ENCODE measurements at regions not wholly inside any gene's neighbourhood (a gene's known extent, or its start where the extent isn't known, plus 50 kb on each side); places are given as distances from the start of the nearest gene placed in this dataset.

DNA sequence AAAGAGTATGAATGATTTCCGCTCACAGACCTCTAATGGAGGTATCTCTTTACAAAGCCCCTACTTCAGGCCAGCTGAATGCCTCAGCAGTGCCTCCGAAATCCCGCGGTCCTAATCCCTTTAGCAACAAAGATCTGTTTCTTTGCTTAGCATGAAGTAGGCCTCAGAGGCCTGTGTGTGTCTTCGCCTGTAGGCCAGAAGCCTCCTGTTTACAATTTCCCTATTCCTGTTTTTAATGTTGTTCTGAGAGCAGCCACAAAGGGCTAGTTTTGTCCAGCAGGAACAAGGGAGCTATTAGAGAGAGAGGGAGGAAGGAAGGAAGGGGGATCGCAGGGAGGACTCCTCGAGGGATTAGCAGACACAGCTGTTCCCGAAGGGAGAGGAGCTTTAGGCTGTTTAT is 166.4 kb upstream of the SPRY4 start:
- H3K36me3 ChIP-seq (replicated peaks; ENCODE audit: low read depth, low read length): no peaks in the 10 kb centered on the region
- TF ChIP-seq, protein P1, sequence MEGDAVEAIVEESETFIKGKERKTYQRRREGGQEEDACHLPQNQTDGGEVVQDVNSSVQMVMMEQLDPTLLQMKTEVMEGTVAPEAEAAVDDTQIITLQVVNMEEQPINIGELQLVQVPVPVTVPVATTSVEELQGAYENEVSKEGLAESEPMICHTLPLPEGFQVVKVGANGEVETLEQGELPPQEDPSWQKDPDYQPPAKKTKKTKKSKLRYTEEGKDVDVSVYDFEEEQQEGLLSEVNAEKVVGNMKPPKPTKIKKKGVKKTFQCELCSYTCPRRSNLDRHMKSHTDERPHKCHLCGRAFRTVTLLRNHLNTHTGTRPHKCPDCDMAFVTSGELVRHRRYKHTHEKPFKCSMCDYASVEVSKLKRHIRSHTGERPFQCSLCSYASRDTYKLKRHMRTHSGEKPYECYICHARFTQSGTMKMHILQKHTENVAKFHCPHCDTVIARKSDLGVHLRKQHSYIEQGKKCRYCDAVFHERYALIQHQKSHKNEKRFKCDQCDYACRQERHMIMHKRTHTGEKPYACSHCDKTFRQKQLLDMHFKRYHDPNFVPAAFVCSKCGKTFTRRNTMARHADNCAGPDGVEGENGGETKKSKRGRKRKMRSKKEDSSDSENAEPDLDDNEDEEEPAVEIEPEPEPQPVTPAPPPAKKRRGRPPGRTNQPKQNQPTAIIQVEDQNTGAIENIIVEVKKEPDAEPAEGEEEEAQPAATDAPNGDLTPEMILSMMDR (IDR thresholded peaks at IDR 0.05; ENCODE audit: low read depth, low read length): no peak
- no peak for TF ChIP-seq EZH2phosphoT487 (IDR thresholded peaks at IDR 0.05; ENCODE audit: low read depth)
- no peak overlapping the region for H3K4me2 ChIP-seq (ENCODE audit: low read length)
- H3K27me3 ChIP-seq (ENCODE audit: low read depth, low read length): no peaks in the 10 kb centered on the region
- H3K9me3 ChIP-seq (ENCODE audit: insufficient read depth, low read length): no peaks in the 10 kb centered on the region
- H3K79me2 ChIP-seq (ENCODE audit: low read length): no peaks in the 10 kb centered on the region
- no peak overlapping the region for H2AFZ ChIP-seq (ENCODE audit: low read depth, low read length)
- no peak overlapping the region for H3K9ac ChIP-seq (ENCODE audit: low read length)
- H4K20me1 ChIP-seq (ENCODE audit: insufficient read depth, low read length): no peaks in the 10 kb centered on the region
- peaks cover 5% of the 10 kb centered on the region for H3K4me1 ChIP-seq (ENCODE audit: low read length)
- H3K4me3 ChIP-seq (ENCODE audit: low read length): no peak overlapping the region
- no peak overlapping the region for H3K27ac ChIP-seq (ENCODE audit: low read length)

DNA sequence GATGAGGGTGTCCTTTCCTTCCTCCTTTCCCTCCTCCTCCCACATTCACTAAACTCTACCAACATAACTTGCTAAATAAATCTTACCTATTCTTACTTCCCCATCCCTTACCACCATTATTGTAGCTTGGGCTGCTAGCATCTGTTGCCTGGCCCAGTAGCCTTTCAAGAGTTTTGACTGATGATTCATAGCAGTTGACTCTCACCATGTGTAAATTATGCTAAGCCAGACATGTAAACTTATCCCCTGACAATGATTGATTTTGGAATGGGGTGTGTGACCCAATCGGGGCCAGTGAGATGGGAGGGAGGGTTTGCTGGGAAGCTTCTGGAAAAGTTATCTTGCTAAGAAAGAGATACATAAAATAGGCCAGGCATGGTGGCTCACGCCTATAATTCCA is 161.8 kb upstream of the SPRY4 start:
- Histone ChIP-seq H3K4me1 (ENCODE audit: low read length) (peaks cover 17% of the 10 kb centered on the region), H3K4me2 (ENCODE audit: low read length) (no peak overlapping the region), H3K27ac (ENCODE audit: low read length) (no peak overlapping the region), H3K9me3 (ENCODE audit: insufficient read depth, low read length) (no peaks in the 10 kb centered on the region), H3K79me2 (ENCODE audit: low read length) (no peaks in the 10 kb centered on the region), H3K4me3 (ENCODE audit: low read length) (no peak overlapping the region), H3K36me3 (replicated peaks; ENCODE audit: low read depth, low read length) (no peaks in the 10 kb centered on the region), H3K27me3 (ENCODE audit: low read depth, low read length) (no peaks in the 10 kb centered on the region), H2AFZ (ENCODE audit: low read depth, low read length) (no peak overlapping the region), H3K9ac (ENCODE audit: low read length) (no peak overlapping the region), H4K20me1 (ENCODE audit: insufficient read depth, low read length) (no peaks in the 10 kb centered on the region)
- no peak for TF ChIP-seq EZH2phosphoT487 (IDR thresholded peaks at IDR 0.05; ENCODE audit: low read depth)
- TF ChIP-seq, protein P1 (IDR thresholded peaks at IDR 0.05; ENCODE audit: low read depth, low read length): no peak

DNA sequence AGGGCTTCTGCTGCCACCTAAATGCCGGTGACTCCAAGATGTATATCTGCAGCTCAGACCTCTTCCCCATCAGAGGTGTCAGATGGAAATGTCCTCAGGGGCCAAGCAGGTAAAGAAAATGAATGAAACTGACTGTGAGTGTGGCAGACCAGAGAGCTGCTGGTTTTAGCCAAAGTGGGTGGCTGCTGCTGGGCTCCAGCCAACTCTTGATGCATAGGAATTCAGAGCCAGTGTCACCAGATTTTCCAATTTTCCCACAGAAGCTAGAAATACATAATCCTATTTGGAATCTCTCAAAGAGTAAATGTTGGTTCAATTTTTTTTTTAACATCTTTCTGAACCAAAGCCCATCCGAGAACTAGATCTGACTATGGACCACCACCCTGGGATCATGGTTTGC is 161.2 kb upstream of the SPRY4 start:
- no peak overlapping the region for H3K4me2 ChIP-seq (ENCODE audit: low read length)
- TF ChIP-seq, protein P1 (IDR thresholded peaks at IDR 0.05; ENCODE audit: low read depth, low read length): no peak
- no peak for TF ChIP-seq EZH2phosphoT487 (IDR thresholded peaks at IDR 0.05; ENCODE audit: low read depth)
- H3K9ac ChIP-seq (ENCODE audit: low read length): no peak overlapping the region
- H2AFZ ChIP-seq (ENCODE audit: low read depth, low read length): no peak overlapping the region
- peaks cover 22% of the 10 kb centered on the region for H3K4me1 ChIP-seq (ENCODE audit: low read length)
- no peak overlapping the region for H3K4me3 ChIP-seq (ENCODE audit: low read length)
- H3K27me3 ChIP-seq (ENCODE audit: low read depth, low read length): no peaks in the 10 kb centered on the region
- no peaks in the 10 kb centered on the region for H3K36me3 ChIP-seq (replicated peaks; ENCODE audit: low read depth, low read length)
- H3K79me2 ChIP-seq (ENCODE audit: low read length): no peaks in the 10 kb centered on the region
- H4K20me1 ChIP-seq (ENCODE audit: insufficient read depth, low read length): no peaks in the 10 kb centered on the region
- H3K27ac ChIP-seq (ENCODE audit: low read length): no peak overlapping the region
- no peaks in the 10 kb centered on the region for H3K9me3 ChIP-seq (ENCODE audit: insufficient read depth, low read length)

DNA sequence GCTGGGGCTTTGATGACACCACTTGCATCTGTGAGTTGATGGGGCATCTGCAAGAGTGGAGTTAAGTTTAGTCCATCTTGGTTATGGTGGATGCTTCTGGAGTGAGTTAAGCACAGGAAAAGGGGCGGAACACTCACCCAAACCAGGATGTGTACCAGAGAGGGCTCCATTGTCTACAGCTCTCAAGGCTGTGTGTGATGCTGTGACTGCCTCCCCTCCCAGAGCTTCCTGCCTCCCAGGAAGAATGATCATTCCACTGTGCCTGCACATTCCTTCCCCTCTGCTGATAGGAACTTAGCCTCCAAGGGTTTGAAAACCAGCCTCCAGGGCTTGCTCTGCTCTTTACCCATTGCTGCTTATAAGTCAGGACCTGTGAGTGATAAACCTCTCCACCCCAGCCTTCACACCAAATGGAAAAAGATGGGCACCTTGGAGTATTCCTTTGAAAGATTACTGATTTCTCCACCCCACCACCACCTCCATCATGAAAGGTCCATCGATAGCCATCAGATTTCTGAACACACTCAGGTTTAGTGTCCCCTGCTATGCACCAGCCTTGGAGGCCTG is 160.1 kb upstream of the SPRY4 start:
- no peaks in the 10 kb centered on the region for H3K27me3 ChIP-seq (ENCODE audit: low read depth, low read length)
- no peak overlapping the region for H3K27ac ChIP-seq (ENCODE audit: low read length)
- no peak overlapping the region for H2AFZ ChIP-seq (ENCODE audit: low read depth, low read length)
- TF ChIP-seq, protein P1 (IDR thresholded peaks at IDR 0.05; ENCODE audit: low read depth, low read length): no peak
- no peak overlapping the region for H3K9ac ChIP-seq (ENCODE audit: low read length)
- H3K9me3 ChIP-seq (ENCODE audit: insufficient read depth, low read length): no peaks in the 10 kb centered on the region
- H3K36me3 ChIP-seq (replicated peaks; ENCODE audit: low read depth, low read length): no peaks in the 10 kb centered on the region
- no peak overlapping the region for H3K4me3 ChIP-seq (ENCODE audit: low read length)
- H3K4me2 ChIP-seq (ENCODE audit: low read length): no peak overlapping the region
- peaks cover 34% of the 10 kb centered on the region for H3K4me1 ChIP-seq (ENCODE audit: low read length)
- H3K79me2 ChIP-seq (ENCODE audit: low read length): no peaks in the 10 kb centered on the region
- H4K20me1 ChIP-seq (ENCODE audit: insufficient read depth, low read length): no peaks in the 10 kb centered on the region
